ENCODE measurements at regions not wholly inside any gene's neighbourhood (a gene's known extent, or its start where the extent isn't known, plus 50 kb on each side); places are given as distances from the start of the nearest gene placed in this dataset.
"Not testable (repeated sequence)": the region's sequence is repeated elsewhere in the genome, so short reads cannot be mapped to it uniquely, and the experiment has no call there.

GRCh38 chr4:31193521-31193920, 473.4 kb downstream of the PCDH7 start:
- Histone ChIP-seq H3K27me3 (ENCODE audit: control insufficient read depth, insufficient read depth, low read length) (no peaks in the 10 kb centered on the region), H2AFZ (ENCODE audit: low read length) (no peak overlapping the region), H3K79me2 (ENCODE audit: control insufficient read depth, insufficient read depth, low read length) (no peaks in the 10 kb centered on the region), H4K20me1 (ENCODE audit: control insufficient read depth, extremely low read depth, insufficient read depth, low read length) (no peaks in the 10 kb centered on the region), H3K36me3 (ENCODE audit: control insufficient read depth, insufficient read depth, low read length) (no peaks in the 10 kb centered on the region), H3K4me2 (ENCODE audit: extremely low read depth, insufficient read depth, low read length) (no peak overlapping the region), H3K4me1 (ENCODE audit: control insufficient read depth, extremely low read depth, insufficient read depth, low read length) (no peaks in the 10 kb centered on the region), H3K9ac (ENCODE audit: insufficient read depth, low read length) (no peak overlapping the region), H3K9me3 (ENCODE audit: control insufficient read depth, insufficient read depth, low read depth, low read length) (no peaks in the 10 kb centered on the region), H3K27ac (ENCODE audit: insufficient read depth, low read length) (no peak overlapping the region), H3K4me3 (replicated peaks in 1 of 4; ENCODE audit: control extremely low read depth in 1 of 4, insufficient read depth in 1 of 4, low read depth in 3 of 4, low read length in 4 of 4) (no peak overlapping the region)
- DNase-seq (ENCODE audit: low read depth in 2 of 2), result no peak
- TF ChIP-seq CTCF (conservative IDR thresholded peaks at IDR 0.05 in 1 of 2, IDR thresholded peaks at IDR 0.05 in 1 of 2; ENCODE audit: low read depth in 1 of 2, low read length in 2 of 2), result no peak
- no peak for TF ChIP-seq EZH2 (IDR thresholded peaks at IDR 0.05; ENCODE audit: low read length, missing control alignments)

GRCh38 chr4:31194823-31195222, 474.7 kb downstream of the PCDH7 start:
- Histone ChIP-seq H3K79me2 (ENCODE audit: control insufficient read depth, insufficient read depth, low read length) (no peaks in the 10 kb centered on the region), H3K9ac (ENCODE audit: insufficient read depth, low read length) (no peak overlapping the region), H3K4me3 (replicated peaks in 1 of 4; ENCODE audit: control extremely low read depth in 1 of 4, insufficient read depth in 1 of 4, low read depth in 3 of 4, low read length in 4 of 4) (no peak overlapping the region), H3K27ac (ENCODE audit: insufficient read depth, low read length) (no peak overlapping the region), H3K36me3 (ENCODE audit: control insufficient read depth, insufficient read depth, low read length) (no peaks in the 10 kb centered on the region), H2AFZ (ENCODE audit: low read length) (no peak overlapping the region), H3K4me1 (ENCODE audit: control insufficient read depth, extremely low read depth, insufficient read depth, low read length) (no peaks in the 10 kb centered on the region), H4K20me1 (ENCODE audit: control insufficient read depth, extremely low read depth, insufficient read depth, low read length) (no peaks in the 10 kb centered on the region), H3K27me3 (ENCODE audit: control insufficient read depth, insufficient read depth, low read length) (no peaks in the 10 kb centered on the region), H3K9me3 (ENCODE audit: control insufficient read depth, insufficient read depth, low read depth, low read length) (no peaks in the 10 kb centered on the region), H3K4me2 (ENCODE audit: extremely low read depth, insufficient read depth, low read length) (no peak overlapping the region)
- TF ChIP-seq EZH2 (IDR thresholded peaks at IDR 0.05; ENCODE audit: low read length, missing control alignments) (no peak), CTCF (conservative IDR thresholded peaks at IDR 0.05 in 1 of 2, IDR thresholded peaks at IDR 0.05 in 1 of 2; ENCODE audit: low read depth in 1 of 2, low read length in 2 of 2) (no peak)
- no peak for DNase-seq (ENCODE audit: low read depth in 2 of 2)

- H3K27me3 ChIP-seq (ENCODE audit: control insufficient read depth, insufficient read depth, low read length), result no peaks in the 10 kb centered on the region
- H3K4me2 ChIP-seq (ENCODE audit: extremely low read depth, insufficient read depth, low read length), result no peak overlapping the region
- no peak overlapping the region for H3K4me3 ChIP-seq (replicated peaks in 1 of 4; ENCODE audit: control extremely low read depth in 1 of 4, insufficient read depth in 1 of 4, low read depth in 3 of 4, low read length in 4 of 4)
- no peak overlapping the region for H3K27ac ChIP-seq (ENCODE audit: insufficient read depth, low read length)
- no peak overlapping the region for H3K9ac ChIP-seq (ENCODE audit: insufficient read depth, low read length)
- no peaks in the 10 kb centered on the region for H3K4me1 ChIP-seq (ENCODE audit: control insufficient read depth, extremely low read depth, insufficient read depth, low read length)
- no peak overlapping the region for H2AFZ ChIP-seq (ENCODE audit: low read length)
- no peaks in the 10 kb centered on the region for H3K36me3 ChIP-seq (ENCODE audit: control insufficient read depth, insufficient read depth, low read length)
- no peaks in the 10 kb centered on the region for H3K9me3 ChIP-seq (ENCODE audit: control insufficient read depth, insufficient read depth, low read depth, low read length)
- no peaks in the 10 kb centered on the region for H4K20me1 ChIP-seq (ENCODE audit: control insufficient read depth, extremely low read depth, insufficient read depth, low read length)
- TF ChIP-seq EZH2 (IDR thresholded peaks at IDR 0.05; ENCODE audit: low read length, missing control alignments) (no peak), CTCF (conservative IDR thresholded peaks at IDR 0.05 in 1 of 2, IDR thresholded peaks at IDR 0.05 in 1 of 2; ENCODE audit: low read depth in 1 of 2, low read length in 2 of 2) (no peak)
- no peak for DNase-seq (ENCODE audit: low read depth in 2 of 2)
- H3K79me2 ChIP-seq (ENCODE audit: control insufficient read depth, insufficient read depth, low read length), result no peaks in the 10 kb centered on the region
Observed at GRCh38 chr4:31199644-31200043, 479.5 kb downstream of the PCDH7 start.

GRCh38 chr4:31202054-31202453, 481.9 kb downstream of the PCDH7 start:
- H3K9ac ChIP-seq (ENCODE audit: insufficient read depth, low read length), result not testable (repeated sequence)

More at GRCh38 chr4:31202054-31202453, 481.9 kb downstream of the PCDH7 start:
- not testable (repeated sequence) for H3K79me2 ChIP-seq (ENCODE audit: control insufficient read depth, insufficient read depth, low read length); H3K4me3 ChIP-seq (replicated peaks in 1 of 4; ENCODE audit: control extremely low read depth in 1 of 4, insufficient read depth in 1 of 4, low read depth in 3 of 4, low read length in 4 of 4); H3K36me3 ChIP-seq (ENCODE audit: control insufficient read depth, insufficient read depth, low read length); H3K27me3 ChIP-seq (ENCODE audit: control insufficient read depth, insufficient read depth, low read length); H3K4me2 ChIP-seq (ENCODE audit: extremely low read depth, insufficient read depth, low read length); H2AFZ ChIP-seq (ENCODE audit: low read length); H3K4me1 ChIP-seq (ENCODE audit: control insufficient read depth, extremely low read depth, insufficient read depth, low read length); DNase-seq (ENCODE audit: low read depth in 2 of 2); H3K27ac ChIP-seq (ENCODE audit: insufficient read depth, low read length); H3K9me3 ChIP-seq (ENCODE audit: control insufficient read depth, insufficient read depth, low read depth, low read length); H4K20me1 ChIP-seq (ENCODE audit: control insufficient read depth, extremely low read depth, insufficient read depth, low read length)

Measured in fibroblast of lung (primary cell).